ENCODE measurements at regions not wholly inside any gene's neighbourhood (a gene's known extent, or its start where the extent isn't known, plus 50 kb on each side); places are given as distances from the start of the nearest gene placed in this dataset.

DNA sequence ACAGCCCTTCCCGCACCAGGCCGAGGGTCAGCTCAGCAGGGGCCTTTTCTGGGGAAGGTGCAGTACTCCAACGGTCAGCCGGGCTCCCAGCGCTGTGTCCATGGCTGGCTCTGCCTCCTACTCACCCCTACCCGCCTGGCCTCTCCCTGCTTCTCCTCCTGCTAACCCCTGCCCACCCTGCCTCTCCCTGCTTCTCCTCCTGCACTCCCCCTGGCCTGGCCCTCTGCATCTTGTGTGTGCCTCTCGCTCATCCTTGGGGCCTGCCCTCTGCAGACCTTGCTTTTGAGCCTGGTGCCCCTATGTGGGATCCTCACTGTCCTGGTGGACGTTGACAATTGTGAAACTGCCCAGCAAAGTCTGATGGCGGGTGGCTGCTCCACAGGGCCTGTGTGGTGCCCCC, 274.6 kb upstream of the IRX2 start:
- TF ChIP-seq, protein P1, sequence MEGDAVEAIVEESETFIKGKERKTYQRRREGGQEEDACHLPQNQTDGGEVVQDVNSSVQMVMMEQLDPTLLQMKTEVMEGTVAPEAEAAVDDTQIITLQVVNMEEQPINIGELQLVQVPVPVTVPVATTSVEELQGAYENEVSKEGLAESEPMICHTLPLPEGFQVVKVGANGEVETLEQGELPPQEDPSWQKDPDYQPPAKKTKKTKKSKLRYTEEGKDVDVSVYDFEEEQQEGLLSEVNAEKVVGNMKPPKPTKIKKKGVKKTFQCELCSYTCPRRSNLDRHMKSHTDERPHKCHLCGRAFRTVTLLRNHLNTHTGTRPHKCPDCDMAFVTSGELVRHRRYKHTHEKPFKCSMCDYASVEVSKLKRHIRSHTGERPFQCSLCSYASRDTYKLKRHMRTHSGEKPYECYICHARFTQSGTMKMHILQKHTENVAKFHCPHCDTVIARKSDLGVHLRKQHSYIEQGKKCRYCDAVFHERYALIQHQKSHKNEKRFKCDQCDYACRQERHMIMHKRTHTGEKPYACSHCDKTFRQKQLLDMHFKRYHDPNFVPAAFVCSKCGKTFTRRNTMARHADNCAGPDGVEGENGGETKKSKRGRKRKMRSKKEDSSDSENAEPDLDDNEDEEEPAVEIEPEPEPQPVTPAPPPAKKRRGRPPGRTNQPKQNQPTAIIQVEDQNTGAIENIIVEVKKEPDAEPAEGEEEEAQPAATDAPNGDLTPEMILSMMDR (conservative IDR thresholded peaks at IDR 0.05; ENCODE audit: low read depth, low read length) = no peak
- no peak for TF ChIP-seq EZH2phosphoT487 (IDR thresholded peaks at IDR 0.05; ENCODE audit: borderline replicate concordance, low read length)
- TF ChIP-seq EZH2 (IDR thresholded peaks at IDR 0.05; ENCODE audit: low read length, unreplicated experiment) = no peak
